OCI-M2 (cell line): ENCODE measurements at regions not wholly inside any gene's neighbourhood (a gene's known extent, or its start where the extent isn't known, plus 50 kb on each side); places are given as distances from the start of the nearest gene placed in this dataset.
"Not testable (repeated sequence)": the region's sequence is repeated elsewhere in the genome, so short reads cannot be mapped to it uniquely, and the experiment has no call there.

Experiments
- DNase-seq: peaks from one replicate; lab custom pipeline; 2025; ENCODE audit not compliant: unreplicated experiment; lab: John Stamatoyannopoulos, UW

- DNase-seq: no peak
These were observed 165.9 kb upstream of the NDST4 start for GRCh38 chr4:115279330-115279729.

GRCh38 chr4:115278830-115279229, 165.4 kb upstream of the NDST4 start:
- DNase-seq: no peak

- DNase-seq: no peak
These were observed 162.2 kb upstream of the NDST4 start for GRCh38 chr4:115275615-115276014.

- DNase-seq: no peak
These were observed 161.1 kb upstream of the NDST4 start for GRCh38 chr4:115274545-115274944.

- DNase-seq: no peak
These were observed 159.2 kb upstream of the NDST4 start for GRCh38 chr4:115272594-115272993.

GRCh38 chr4:115272185-115272584, 158.8 kb upstream of the NDST4 start:
- DNase-seq: no peak

GRCh38 chr4:115260195-115260594, 146.8 kb upstream of the NDST4 start:
- no peak for DNase-seq

GRCh38 chr4:115259642-115260041, 146.2 kb upstream of the NDST4 start:
- no peak for DNase-seq

- DNase-seq: no peak
These were observed 136.4 kb upstream of the NDST4 start for GRCh38 chr4:115249808-115250207.

GRCh38 chr4:115234405-115235093, 121.1 kb upstream of the NDST4 start:
- DNase-seq: no peak

- no peak for DNase-seq
These were observed 120.2 kb upstream of the NDST4 start for GRCh38 chr4:115233600-115233999.

GRCh38 chr4:115229873-115230272, 116.5 kb upstream of the NDST4 start:
- no peak for DNase-seq

GRCh38 chr4:115228851-115229250, 115.4 kb upstream of the NDST4 start:
- DNase-seq: no peak

GRCh38 chr4:115222061-115222460, 108.6 kb upstream of the NDST4 start:
- no peak for DNase-seq

- DNase-seq: no peak
These were observed 106.4 kb upstream of the NDST4 start for GRCh38 chr4:115219862-115220261.

GRCh38 chr4:115219315-115219860, 106.0 kb upstream of the NDST4 start:
- DNase-seq: no peak

GRCh38 chr4:115215935-115216334, 102.5 kb upstream of the NDST4 start:
- DNase-seq: no peak

GRCh38 chr4:115213716-115214115, 100.3 kb upstream of the NDST4 start:
- DNase-seq: no peak

GRCh38 chr4:115201042-115201330, 87.6 kb upstream of the NDST4 start:
- DNase-seq: no peak

- DNase-seq: not testable (repeated sequence)
These were observed 87.0 kb upstream of the NDST4 start for GRCh38 chr4:115200201-115201041.

GRCh38 chr4:115194612-115195011, 81.2 kb upstream of the NDST4 start:
- not testable (repeated sequence) for DNase-seq

- no peak for DNase-seq
These were observed 77.1 kb upstream of the NDST4 start for GRCh38 chr4:115190529-115190928.
